Right lobe of liver (tissue), 4 donors: ENCODE measurements at regions not wholly inside any gene's neighbourhood (a gene's known extent, or its start where the extent isn't known, plus 50 kb on each side); places are given as distances from the start of the nearest gene placed in this dataset.

Experiments
- POLR2A ChIP-seq: fragments of 450-650 bp; IDR thresholded peaks from one replicate; pipeline ENCODE4 v1.6.1; 2017; ENCODE audit warnings: antibody characterized with exemption, mild to moderate bottlenecking
- TF ChIP-seq, protein P1 (sequence below), 4 donors: fragments of 200-600 bp in 3 of 4; fragments of 450-650 bp in 1 of 4; IDR thresholded peaks; one replicate each; pipeline versions ENCODE4 v1.5.1 to v1.8.0; 2016 to 2022; ENCODE audit warnings: antibody characterized with exemption in 4 of 4, mild to moderate bottlenecking in 2 of 4
- donor health status: DM: no; HTN: no; CAD: no.
- donor health status: DM: no; HTN: no; CAD: no.
- donor health status: DM: no; HTN: yes; CAD: no.

DNA sequence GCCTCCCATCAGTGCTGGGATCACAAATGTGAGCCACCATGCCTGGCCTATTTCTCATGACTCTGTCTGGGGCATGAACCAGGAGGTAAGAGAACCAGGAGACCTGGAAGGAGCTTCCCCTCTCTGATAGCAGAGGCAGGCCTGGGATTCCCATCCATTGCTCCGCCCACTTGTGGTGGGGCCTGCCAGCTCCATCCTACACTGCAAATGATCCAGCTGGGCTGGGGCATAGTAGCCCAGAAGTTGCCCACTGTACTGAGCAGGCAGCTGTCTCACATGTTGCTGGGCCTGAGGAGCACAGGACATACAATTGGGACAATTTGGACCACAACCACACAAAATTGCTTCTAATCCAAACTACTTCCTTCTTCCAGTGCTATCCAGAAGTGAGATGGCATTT, 91.0 kb downstream of the MARCHF4 start:
- TF ChIP-seq, protein P1, sequence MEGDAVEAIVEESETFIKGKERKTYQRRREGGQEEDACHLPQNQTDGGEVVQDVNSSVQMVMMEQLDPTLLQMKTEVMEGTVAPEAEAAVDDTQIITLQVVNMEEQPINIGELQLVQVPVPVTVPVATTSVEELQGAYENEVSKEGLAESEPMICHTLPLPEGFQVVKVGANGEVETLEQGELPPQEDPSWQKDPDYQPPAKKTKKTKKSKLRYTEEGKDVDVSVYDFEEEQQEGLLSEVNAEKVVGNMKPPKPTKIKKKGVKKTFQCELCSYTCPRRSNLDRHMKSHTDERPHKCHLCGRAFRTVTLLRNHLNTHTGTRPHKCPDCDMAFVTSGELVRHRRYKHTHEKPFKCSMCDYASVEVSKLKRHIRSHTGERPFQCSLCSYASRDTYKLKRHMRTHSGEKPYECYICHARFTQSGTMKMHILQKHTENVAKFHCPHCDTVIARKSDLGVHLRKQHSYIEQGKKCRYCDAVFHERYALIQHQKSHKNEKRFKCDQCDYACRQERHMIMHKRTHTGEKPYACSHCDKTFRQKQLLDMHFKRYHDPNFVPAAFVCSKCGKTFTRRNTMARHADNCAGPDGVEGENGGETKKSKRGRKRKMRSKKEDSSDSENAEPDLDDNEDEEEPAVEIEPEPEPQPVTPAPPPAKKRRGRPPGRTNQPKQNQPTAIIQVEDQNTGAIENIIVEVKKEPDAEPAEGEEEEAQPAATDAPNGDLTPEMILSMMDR (IDR thresholded peaks at IDR 0.05) = no peak
- TF ChIP-seq POLR2A = no peak
